NCI-H2029 treated with DMSO at 0.1 percent for 48 hours (cell line): ENCODE measurements at regions not wholly inside any gene's neighbourhood (a gene's known extent, or its start where the extent isn't known, plus 50 kb on each side); places are given as distances from the start of the nearest gene placed in this dataset.
"Not testable (repeated sequence)": the region's sequence is repeated elsewhere in the genome, so short reads cannot be mapped to it uniquely, and the experiment has no call there.

Experiments used
- DNase-seq: peaks from one replicate; lab custom pipeline; 2025; lab: John Stamatoyannopoulos, UW

DNA sequence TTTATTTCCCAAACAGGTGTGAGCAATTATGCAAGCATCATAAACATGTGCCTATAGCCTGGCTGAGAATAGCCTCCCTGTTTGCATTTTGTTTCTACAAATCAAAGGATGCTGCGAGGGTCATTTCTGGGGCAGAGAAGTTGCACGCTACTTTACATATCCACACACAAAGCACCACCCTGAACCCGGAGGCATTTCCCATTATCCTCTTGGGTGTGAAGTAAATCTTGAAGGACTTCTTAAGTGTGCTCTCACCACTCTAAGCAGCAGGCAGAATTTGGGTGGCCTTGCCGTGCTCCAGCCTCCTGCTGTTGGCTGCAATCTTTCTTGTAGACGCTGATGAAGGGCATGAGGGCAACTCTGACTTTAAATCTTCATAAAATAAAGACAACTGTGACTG lies 124.0 kb upstream of the TLE4 start:
- DNase-seq, result no peak

DNA sequence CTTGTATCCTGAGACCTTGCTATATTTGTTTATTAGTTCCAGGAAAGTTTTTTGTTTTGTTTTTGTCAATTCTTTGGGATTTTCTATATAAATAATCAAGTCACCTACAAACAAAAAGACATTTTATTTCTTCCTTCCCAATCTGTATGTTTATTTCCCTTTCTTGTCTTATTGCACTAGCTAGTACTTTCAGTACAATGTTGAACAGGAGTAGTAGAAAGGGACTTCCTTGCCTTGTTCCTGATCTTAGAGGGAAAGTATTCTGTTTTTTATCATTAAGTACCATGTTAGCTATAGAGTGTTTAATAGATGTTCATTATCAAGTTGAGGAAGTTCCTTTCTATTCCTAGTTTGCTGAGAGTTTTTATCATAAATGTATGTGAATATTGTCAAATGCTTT lies 119.5 kb upstream of the TLE4 start:
- no peak for DNase-seq

DNA sequence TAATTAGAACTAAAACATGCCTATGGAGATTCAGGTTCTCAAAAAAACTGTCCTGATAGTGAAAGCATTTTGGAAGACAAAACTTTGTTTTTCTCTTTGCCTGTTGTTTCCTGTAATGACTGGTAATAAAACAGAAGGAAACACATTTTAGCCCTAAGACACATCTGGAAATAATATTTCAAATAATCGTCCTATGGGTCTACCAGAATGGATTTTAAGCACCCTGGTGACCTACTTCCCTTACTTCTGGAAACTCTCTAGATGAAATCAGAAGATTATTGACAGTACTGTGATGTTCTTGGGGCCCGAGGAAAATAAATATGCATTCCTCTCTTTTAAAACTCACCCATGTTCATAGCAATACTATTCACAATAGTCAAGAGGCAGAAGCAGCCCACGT lies 110.1 kb upstream of the TLE4 start:
- DNase-seq, result no peak

DNA sequence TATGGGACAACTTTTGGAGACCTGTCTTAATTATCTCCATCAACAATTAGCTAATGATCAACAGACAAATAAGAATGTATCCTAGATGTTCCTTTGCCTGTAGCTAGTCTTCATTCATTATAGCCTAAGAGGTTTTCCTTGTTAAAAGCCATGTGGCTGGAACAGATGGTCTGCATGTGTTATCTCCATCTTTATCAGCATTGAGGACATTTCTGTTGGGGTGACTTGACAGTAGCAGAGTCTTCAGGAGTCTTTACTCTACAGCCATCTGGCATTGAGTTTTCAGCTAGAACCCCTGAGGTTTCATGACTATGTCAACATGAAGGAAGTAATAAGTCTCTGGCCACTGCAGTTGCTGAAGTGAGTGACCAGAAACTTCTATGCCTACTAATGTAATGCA lies 106.6 kb upstream of the TLE4 start:
- DNase-seq, result no peak

DNA sequence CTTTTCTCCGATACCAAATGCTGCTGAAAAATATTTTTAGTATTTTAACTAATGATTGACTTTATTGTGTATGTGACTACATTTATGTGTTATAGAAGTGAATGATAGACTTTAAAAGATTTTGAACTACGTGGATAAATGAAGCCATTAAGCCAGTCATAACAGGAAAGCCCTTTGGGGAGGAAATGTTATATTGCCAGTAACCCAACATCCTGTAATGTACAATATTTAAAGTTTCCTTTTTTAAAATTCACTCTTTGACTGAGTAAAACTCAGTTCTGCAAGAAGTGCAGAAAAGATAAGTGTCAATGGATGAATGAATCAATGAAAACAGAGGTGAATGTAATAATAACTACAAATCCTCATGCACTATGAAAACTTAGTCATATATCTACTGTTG lies 102.6 kb upstream of the TLE4 start:
- no peak for DNase-seq

DNA sequence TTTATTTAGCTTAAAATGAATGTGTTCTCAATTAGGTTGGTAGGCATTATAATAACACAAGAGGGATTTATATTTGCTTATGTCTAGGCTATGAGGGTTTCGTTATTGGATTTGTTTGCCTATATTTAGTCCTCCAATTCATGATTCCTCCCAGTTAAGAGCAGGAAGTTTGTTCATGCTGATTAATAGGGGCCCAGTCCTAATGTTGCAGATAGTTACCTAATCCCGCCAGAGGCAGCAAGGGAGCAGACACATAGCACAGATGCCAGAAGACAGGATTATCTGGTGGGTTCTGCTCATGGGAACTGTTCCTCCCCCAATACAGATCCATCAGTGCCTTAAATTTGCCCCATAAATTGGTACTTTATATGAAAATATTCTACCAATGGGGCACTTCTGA lies 100.8 kb upstream of the TLE4 start:
- DNase-seq, result no peak

DNA sequence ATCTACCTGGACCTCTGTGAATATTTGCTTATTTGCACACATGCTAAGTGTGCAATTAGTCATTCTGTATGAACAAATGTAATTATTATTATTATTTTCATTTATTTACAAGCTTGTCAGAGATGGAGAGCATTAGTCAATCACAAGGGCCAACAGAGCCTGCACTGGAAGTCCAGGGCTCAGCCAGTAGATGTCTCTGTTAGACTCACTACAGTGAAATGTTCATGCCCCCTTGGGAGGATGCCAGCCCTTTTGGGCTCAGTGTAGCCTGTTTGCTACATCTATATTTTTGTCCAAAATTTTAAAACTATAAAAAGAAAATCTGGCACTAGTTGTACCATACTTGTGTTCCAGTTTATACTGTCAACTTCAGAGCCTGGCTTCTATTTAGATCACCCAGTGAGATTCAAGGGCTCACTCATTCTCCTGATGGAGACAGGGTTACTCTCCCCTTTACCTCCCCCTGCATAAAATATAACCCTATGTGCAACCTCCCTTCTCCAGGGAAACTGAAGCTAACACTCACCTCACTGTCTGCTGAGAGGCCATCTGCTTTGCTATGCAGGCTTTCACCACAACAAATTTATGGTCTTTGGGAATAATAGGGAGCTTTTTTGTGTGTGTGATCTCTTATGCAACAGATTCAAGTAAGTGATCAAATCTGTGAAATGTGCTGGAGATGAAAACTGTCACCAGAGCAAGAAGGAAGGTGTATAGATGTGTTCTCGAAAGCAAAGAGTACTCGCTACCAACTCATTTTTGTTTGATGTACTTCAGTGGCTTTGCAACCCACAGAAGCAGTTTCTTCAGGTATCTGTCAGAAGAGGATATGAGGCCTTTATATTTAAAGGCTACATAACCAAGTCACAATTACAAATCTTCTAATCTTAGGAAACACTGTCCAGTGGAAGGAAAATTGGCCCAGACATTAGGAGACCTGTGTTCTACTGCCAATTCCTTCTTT lies 99.9 kb upstream of the TLE4 start:
- DNase-seq, result no peak

DNA sequence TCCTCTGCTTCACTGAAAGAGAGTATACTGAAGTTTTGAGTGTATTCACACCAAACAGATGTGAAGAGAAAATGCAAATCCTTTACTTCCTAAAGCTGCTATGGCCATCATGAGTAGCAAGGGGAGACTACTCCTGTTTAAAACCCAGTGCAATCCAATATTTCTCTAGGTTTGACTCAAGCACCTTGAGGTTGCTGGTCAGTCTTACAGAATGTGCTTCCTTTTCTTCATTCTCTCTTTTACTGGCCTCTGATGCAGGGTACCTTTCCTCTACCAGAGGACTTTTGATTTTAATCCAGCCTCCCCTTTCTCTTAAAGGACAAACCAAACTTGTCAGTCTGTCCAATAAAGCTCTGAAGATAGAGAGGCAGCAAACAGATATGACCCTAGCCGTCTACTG lies 98.1 kb upstream of the TLE4 start:
- no peak for DNase-seq

DNA sequence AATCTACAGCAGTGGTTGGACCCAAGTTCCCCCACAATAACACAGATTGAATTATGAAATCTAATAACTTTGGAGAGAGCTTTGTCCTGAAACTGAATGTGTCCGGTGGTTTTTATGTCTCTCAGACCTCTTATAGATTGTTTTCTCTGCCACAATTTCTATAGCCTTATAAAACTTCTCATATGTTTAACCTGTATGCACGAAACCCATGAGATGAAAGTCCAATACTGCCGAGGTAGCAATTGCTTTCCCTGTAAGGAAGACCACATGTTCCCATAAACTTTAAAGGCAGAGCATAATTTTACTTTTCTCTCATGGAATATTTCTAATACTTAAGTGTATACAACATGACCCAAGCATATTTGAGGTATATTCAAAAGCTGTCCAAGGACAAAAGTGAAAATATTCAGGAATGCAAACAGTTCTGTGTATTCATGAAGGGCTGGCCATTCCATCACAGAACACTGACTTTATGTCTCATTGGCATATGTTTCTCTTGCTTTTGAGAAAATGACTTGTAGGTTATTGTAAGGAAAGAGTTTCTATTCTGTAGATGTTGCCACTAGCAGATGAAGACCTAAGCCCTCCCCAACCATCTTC lies 94.4 kb upstream of the TLE4 start:
- no peak for DNase-seq

DNA sequence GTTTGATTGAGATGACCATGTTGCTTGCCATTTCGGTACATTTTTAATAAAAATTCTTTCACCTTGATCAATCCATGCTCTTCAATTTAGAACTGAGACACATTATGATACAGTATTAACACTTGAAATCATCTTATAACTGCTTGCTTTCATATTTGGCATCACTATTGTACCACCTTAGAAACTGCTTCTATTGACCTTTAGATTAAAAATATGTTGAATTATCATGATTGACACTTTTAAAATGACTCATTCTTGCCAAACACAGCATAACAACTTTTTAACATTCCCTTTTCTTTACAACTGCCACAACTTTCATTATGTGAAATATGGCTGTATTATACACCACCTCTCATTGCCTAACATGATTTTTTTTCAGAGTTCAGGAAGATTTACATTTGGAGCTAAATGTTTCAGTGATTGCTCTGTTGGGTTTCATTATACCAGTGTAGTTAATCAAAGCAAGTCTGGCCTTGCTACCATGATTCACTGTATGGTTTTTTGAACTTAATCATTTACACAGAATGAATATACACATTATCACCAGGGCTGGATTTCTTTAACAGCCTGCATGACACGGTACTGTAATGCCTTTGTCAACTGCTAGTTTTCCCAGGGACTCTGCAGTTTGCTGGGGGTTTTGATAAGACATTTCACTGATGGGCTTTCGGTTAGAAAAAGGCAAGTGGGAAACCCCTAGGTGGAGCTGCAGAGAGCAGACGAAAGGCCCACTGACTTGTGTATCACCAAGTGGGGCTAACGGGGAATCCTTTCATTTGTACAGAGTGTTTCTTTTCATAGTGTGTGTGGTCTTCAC lies 93.6 kb upstream of the TLE4 start:
- no peak for DNase-seq

DNA sequence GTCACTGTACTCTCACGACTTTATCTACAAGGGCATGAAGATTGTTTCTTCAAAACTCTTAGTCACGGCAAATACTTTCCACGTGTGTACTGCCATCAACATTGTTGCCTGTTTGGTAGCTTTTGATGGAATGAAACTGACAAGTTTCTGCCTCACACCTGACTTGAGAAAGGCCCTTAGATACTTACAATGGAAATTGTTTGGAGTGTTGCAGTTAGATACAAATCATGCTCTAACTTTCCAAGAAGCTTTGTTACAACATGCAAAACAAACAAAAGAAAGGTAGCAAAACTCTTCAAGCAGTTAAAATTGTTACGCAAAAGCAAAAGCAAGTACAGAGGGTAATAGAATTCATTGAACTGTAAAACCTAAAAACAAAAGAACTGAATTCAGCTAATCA lies 91.1 kb upstream of the TLE4 start:
- DNase-seq, result no peak

DNA sequence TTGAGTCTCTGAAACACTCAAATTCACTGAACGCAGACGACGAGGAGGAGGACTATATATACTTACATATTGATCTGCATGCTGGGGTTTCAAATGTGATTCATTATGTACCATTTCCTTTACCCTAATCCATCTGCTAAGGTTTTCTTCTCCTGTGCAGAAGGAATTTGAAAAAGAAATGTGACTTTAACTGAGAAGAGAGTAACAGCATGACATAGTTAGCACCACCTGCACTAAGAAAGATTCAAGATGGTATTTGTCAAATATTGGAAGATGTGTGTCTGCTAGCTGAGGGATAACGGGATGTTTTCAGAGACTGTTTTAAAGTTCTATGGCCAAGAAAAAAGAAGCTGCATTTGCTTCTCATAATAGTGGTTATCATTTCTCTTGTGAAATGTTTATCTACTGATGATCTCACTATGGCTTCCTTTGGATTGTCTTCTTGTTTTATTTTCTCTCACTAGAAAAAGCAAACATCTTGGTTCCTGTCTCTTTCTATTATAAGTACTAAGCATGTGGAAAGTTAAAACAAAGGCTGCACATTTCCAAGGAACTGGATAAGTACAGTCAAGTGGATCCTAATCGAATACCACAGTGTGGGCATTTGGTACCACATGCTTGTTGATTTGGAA lies 89.8 kb upstream of the TLE4 start:
- DNase-seq, result no peak

DNA sequence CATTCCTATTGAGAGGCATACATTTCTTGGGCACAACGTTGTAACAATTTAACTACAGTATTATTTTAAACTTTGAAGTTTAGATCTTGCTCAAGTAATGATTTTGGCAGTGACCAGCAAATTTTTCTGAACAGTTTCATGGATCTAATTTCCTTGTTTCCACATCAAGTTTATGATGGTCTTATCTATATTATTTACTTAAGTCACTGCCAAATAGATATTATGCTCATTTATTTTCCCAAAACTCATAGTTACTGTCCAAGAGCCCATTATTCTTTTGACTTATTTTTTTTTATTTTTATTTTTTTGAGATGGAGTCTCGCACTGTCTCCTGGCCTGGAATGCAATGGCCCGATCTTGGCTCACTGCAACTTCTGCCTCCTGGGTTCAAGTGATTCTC lies 86.5 kb upstream of the TLE4 start:
- DNase-seq, result no peak

DNA sequence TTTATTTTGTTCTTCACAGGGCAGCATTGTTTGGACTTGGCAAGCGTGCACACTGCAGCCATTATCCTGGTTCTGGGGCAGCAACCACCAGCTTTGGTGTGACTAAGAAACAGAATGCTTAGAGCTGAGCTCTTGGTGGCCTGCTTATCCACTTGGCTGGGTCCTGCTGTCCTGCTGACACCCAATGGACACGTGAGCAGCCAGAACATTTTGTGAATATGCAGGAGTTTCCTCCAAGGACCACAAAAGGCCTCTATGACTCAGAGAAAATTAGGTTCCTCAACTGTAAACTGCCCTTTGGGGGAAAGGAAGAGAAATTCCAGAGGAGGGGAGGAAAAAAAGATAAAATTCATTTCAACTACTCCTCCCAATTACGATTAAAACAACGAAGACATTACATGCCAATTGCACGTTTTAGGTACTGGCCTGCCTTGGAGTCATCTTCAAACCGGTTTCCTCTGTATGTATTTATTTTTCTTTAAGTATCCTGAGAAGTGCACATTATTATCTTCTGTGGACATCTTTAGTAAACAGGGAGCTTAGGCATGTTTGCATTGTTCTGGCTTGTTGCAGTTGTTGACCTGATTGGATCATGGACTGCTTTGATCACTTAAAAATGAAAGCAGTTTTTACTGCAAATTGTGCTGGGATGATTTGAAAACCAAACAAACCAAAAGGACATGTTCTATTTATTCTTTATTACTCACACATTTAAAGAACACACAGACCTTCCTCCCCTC lies 82.3 kb upstream of the TLE4 start:
- peak; percentile 33 for DNase-seq

DNA sequence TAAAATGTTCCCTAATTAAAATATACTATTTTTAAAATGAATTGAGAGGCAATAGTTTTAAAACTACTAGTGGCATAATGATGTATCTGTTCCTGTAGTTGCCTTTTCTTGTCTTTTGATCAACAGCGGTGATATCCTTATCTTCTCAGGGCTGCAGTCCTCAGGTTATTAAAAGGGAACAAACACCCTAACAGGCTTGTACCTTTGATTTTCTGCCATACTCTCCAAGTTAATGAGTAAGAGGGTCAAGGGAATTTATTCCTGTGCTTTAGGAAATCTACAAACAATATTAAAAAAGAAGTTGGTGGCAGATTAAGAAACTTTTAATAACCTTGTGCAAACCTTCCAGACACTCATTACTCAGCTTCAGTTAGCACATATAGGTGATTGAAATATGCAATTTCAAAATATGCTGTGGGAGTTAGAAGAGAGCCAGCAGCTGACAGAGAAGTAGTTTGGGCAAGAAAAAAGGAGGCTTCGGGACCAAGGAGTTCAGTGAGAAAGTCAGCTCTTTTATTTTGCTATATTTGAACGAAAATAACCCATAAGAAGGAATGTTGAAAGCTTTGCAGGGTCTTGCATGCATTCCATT lies 81.0 kb upstream of the TLE4 start:
- DNase-seq, result no peak

DNA sequence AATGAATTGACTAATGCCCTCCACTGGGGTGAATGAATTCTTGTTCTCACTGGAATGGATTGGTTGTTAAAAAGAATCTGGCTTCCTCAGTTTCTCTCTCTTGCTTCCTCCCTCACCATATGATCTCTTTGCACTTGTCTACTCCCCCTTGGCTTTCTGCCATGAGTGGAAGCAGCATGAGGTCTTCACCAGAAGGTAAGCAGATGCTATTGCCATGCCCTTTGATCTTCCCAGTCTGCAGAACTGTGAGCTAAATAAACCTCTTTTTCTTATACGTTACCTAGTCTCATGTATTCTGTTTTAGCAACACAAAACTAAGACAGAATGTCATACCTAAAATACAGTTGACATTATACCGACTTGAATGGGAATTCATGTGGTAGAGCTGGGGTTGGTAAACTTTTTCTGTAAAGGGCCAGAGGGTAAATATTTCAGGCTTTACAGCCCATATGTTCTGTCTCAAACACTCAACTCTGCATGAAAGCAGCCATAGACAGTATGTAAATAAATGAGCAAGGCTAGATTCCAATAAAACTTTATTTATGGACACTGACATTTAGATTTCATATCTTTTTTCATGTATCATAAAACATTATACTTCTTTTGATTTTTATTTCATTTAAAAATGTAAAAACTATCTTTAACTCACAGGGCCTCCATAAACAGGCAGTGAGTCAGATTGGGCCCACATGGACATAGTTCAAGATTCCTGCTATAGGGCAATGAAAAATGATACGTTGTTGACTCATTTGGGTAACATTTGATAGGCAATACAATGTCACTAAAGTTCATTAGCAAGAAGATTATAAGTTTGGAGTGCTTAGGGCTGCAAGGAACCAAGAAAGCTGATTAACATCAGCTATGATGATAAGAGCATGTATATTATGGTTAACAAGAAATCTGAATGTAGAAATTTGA lies 79.4 kb upstream of the TLE4 start:
- DNase-seq, result no peak

DNA sequence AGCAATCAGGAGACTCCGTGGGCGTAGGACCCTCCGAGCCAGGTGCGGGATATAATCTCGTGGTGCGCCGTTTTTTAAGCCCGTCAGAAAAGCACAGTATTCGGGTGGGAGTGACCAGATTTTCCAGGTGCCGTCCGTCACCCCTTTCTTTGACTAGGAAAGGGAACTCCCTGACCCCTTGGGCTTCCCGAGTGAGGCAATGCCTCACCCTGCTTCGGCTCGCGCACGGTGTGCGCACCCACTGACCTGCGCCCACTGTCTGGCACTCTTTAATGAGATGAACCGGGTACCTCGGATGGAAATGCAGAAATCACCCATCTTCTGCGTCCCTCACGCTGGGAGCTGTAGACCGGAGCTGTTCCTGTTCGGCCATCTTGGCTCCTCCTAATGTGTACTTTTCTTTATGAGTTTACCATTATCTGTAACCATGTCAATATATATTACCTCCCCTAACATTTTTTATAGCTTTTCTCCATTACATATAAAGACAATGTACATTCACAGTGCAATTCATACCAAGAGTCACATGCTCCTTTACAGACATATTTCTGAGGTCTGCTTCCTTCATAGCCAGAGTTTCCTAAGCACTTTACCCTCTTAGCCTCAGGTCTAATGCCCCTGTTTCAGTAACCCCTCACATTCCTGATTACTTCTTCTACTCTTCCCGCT lies 71.4 kb upstream of the TLE4 start:
- not testable (repeated sequence) for DNase-seq

DNA sequence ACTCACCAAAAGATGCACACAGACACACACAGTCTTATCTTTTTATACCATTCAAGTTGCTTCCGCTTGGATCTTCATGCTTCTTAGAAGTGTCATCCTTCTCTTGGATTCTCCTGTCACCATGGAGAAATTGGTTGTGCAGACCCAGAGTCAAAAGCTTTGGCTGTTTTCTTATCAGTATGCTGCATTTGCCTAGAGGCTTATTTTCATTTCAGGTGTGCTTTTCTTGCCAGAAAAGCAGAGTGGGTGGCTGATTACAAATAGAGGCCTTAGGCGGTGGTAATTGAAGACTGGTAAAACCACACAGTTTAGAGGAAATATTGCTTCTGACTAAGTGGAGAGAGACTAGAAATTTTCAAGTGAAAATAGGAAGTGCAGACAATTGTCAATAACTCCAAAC lies 70.2 kb upstream of the TLE4 start:
- no peak for DNase-seq

DNA sequence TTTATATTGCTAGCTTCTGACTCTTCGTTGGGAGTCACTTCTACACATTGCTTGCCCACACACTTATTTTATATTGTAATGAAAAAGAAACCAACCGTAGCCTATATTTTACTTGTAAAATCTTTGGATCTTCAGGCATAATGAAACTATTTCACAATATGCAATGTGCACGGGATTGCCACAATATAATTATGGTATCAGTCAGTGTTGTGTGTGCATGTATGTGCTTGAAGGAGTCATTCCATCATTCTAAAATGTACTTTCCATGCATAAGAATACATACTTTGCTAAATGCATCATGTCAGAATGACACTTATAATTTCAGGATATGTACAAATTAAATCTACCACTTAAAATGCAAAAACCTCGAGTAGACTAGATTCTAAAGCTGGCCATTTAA lies 64.0 kb upstream of the TLE4 start:
- DNase-seq, result no peak

DNA sequence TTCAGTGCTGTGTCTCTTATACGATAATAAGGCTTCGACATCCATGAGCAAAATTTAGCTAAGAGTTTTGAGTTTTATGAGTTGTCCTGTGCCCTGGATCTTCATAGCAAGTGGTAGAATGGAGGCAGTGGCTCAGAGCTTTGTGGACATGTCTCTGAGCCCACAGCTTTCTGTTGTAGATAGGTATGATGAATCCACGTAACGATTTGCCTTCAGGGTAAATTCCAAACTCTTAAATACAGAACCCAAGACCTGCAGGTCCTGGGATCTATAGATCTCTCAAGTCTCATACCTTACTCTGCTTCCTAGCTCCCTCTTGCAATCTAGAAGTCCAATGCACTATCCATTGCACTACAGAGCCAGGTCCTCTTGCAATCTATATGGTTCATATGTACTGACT lies 59.5 kb upstream of the TLE4 start:
- DNase-seq, result no peak
